ENCODE measurements at regions not wholly inside any gene's neighbourhood (a gene's known extent, or its start where the extent isn't known, plus 50 kb on each side); places are given as distances from the start of the nearest gene placed in this dataset.
"Not testable (repeated sequence)": the region's sequence is repeated elsewhere in the genome, so short reads cannot be mapped to it uniquely, and the experiment has no call there.

DNA sequence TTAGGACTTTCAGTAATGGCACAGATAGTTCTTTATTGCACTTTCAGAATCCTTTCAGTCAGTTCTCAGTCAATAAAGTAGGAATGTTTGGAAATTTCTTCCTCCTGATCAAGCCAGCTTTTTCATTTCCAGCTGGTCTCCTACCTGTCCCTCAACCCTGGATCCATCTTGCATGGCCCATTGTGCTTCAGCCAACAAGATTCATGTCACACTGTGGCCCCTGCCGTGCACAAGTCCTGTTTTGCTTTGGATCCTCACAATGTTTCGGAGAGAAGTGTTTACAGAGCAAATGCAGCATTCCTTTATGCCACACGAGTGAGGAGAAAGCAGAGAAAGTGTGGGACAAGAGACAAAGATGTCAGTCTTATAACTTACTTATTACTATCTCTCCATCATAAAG lies 1694.7 kb upstream of the LRRTM3 start:
- no peak for DNase-seq (ENCODE audit: low read depth, low spot score)
- H3K27me3 ChIP-seq (ENCODE audit: insufficient read depth, insufficient read length), result no peaks in the 10 kb centered on the region
- no peak overlapping the region for H3K9ac ChIP-seq (ENCODE audit: insufficient read length, low read depth)
- no peaks in the 10 kb centered on the region for H3K9me3 ChIP-seq (ENCODE audit: insufficient read depth, low read length)
- no peaks in the 10 kb centered on the region for H3K36me3 ChIP-seq (ENCODE audit: insufficient read depth, insufficient read length, low read length)
- H3K4me1 ChIP-seq (ENCODE audit: insufficient read depth, insufficient read length), result no peaks in the 10 kb centered on the region
- H3K4me3 ChIP-seq (ENCODE audit: insufficient read length, low read depth), result no peak overlapping the region
- TF ChIP-seq SUZ12 (IDR thresholded peaks at IDR 0.05; ENCODE audit: extremely low read depth, insufficient read depth, insufficient read length), result no peak
- TF ChIP-seq ZNF274 (IDR thresholded peaks at IDR 0.05; ENCODE audit: low read depth, low read length), result no peak
- no peak for TF ChIP-seq YY1 (IDR thresholded peaks at IDR 0.05; ENCODE audit: insufficient read depth, insufficient read length)

DNA sequence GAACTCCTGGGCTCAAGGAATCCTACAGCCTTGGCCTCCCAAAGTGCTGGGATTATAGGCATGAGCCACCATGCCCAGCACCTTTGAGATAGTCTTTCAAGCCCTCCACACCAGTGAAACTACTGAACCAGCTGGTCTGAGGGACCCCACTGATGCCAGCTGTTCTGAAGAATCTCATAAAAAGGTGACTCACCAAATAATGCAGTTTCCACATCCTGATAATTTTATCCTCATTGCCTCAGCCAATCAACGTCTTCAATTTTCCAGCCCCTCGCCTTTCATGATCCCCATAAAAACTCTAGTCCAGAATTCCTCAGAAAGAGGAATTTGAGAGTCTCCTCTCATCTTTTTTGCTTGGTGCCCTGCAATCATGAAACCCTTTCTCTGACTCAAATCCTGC lies 1691.6 kb upstream of the LRRTM3 start:
- Histone ChIP-seq H3K9me3 (ENCODE audit: insufficient read depth, low read length) (no peaks in the 10 kb centered on the region), H3K27me3 (ENCODE audit: insufficient read depth, insufficient read length) (no peaks in the 10 kb centered on the region), H3K4me1 (ENCODE audit: insufficient read depth, insufficient read length) (no peaks in the 10 kb centered on the region), H3K36me3 (ENCODE audit: insufficient read depth, insufficient read length, low read length) (no peaks in the 10 kb centered on the region), H3K9ac (ENCODE audit: insufficient read length, low read depth) (no peak overlapping the region), H3K4me3 (ENCODE audit: insufficient read length, low read depth) (no peak overlapping the region)
- TF ChIP-seq YY1 (IDR thresholded peaks at IDR 0.05; ENCODE audit: insufficient read depth, insufficient read length), result no peak
- no peak for TF ChIP-seq ZNF274 (IDR thresholded peaks at IDR 0.05; ENCODE audit: low read depth, low read length)
- no peak for TF ChIP-seq SUZ12 (IDR thresholded peaks at IDR 0.05; ENCODE audit: extremely low read depth, insufficient read depth, insufficient read length)
- no peak for DNase-seq (ENCODE audit: low read depth, low spot score)

DNA sequence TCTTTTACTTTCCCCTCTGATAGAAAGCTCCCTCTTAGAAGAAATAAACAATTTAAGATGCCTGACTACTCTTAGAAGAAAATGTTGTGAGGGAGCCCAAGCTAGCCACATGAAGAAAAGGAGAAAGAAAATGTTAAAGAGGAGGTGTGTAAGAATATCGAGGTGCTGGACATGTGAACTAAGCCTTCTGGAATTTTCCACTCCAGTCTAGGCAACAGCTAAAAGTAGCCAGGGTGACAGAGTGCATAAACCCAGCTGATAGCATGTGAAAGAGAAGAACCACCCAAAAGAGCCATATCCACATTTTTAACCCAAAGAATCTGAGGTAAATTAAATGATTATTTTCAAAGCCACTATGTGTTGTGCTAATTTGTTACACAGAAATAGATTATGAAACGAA lies 1690.6 kb upstream of the LRRTM3 start:
- H3K27me3 ChIP-seq (ENCODE audit: insufficient read depth, insufficient read length), result no peaks in the 10 kb centered on the region
- no peaks in the 10 kb centered on the region for H3K4me1 ChIP-seq (ENCODE audit: insufficient read depth, insufficient read length)
- H3K9ac ChIP-seq (ENCODE audit: insufficient read length, low read depth), result no peak overlapping the region
- no peak for DNase-seq (ENCODE audit: low read depth, low spot score)
- no peak overlapping the region for H3K4me3 ChIP-seq (ENCODE audit: insufficient read length, low read depth)
- H3K9me3 ChIP-seq (ENCODE audit: insufficient read depth, low read length), result no peaks in the 10 kb centered on the region
- TF ChIP-seq YY1 (IDR thresholded peaks at IDR 0.05; ENCODE audit: insufficient read depth, insufficient read length) (no peak), SUZ12 (IDR thresholded peaks at IDR 0.05; ENCODE audit: extremely low read depth, insufficient read depth, insufficient read length) (no peak), ZNF274 (IDR thresholded peaks at IDR 0.05; ENCODE audit: low read depth, low read length) (no peak)
- H3K36me3 ChIP-seq (ENCODE audit: insufficient read depth, insufficient read length, low read length), result no peaks in the 10 kb centered on the region

DNA sequence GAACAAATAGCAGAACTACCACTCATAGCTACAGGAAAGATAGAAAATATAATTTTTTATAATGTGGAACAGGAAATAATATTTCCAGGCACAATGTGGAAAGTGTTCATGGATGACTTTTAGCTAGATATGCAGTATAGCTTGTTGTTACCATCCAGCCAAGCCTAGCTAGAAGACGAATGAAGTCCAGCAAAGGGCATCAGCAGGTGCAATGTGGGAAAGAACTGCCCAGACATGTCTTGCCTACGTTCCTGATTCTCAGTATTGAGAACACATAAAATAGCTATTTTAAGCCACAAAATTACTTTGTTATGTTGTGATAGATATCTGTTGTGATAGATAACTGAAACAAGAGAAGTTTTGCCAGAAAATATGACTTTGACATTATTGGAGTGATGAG lies 1690.0 kb upstream of the LRRTM3 start:
- H3K4me1 ChIP-seq (ENCODE audit: insufficient read depth, insufficient read length), result no peaks in the 10 kb centered on the region
- DNase-seq (ENCODE audit: low read depth, low spot score), result no peak
- H3K4me3 ChIP-seq (ENCODE audit: insufficient read length, low read depth), result no peak overlapping the region
- H3K36me3 ChIP-seq (ENCODE audit: insufficient read depth, insufficient read length, low read length), result no peaks in the 10 kb centered on the region
- no peaks in the 10 kb centered on the region for H3K27me3 ChIP-seq (ENCODE audit: insufficient read depth, insufficient read length)
- TF ChIP-seq YY1 (IDR thresholded peaks at IDR 0.05; ENCODE audit: insufficient read depth, insufficient read length), result no peak
- TF ChIP-seq SUZ12 (IDR thresholded peaks at IDR 0.05; ENCODE audit: extremely low read depth, insufficient read depth, insufficient read length), result no peak
- TF ChIP-seq ZNF274 (IDR thresholded peaks at IDR 0.05; ENCODE audit: low read depth, low read length), result no peak
- H3K9ac ChIP-seq (ENCODE audit: insufficient read length, low read depth), result no peak overlapping the region
- no peaks in the 10 kb centered on the region for H3K9me3 ChIP-seq (ENCODE audit: insufficient read depth, low read length)

DNA sequence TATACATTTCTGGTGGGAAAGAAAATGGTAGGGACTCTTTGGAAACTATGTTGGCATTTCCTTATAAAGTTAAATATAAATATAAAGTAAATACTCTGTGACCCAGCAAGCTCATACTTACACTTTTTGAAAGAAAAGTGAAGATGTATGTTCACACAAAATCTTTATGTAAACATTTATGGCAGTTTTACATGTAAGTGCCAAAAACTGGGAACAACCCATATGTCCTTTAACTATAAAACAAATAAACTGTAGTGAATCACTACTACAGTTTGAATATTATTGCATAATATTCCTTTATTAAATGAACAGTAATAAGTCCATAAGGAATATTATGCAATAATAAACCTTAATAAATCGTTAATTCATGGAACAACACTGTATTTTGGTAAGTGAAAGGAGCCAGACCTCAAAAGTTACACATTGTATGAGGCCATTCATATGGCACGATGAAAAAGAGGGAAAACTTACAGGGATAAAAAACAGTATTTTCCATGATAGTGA lies 1660.3 kb upstream of the LRRTM3 start:
- H3K9ac ChIP-seq (ENCODE audit: insufficient read length, low read depth), result no peak overlapping the region
- no peaks in the 10 kb centered on the region for H3K4me1 ChIP-seq (ENCODE audit: insufficient read depth, insufficient read length)
- no peaks in the 10 kb centered on the region for H3K27me3 ChIP-seq (ENCODE audit: insufficient read depth, insufficient read length)
- no peaks in the 10 kb centered on the region for H3K9me3 ChIP-seq (ENCODE audit: insufficient read depth, low read length)
- TF ChIP-seq YY1 (IDR thresholded peaks at IDR 0.05; ENCODE audit: insufficient read depth, insufficient read length) (no peak), SUZ12 (IDR thresholded peaks at IDR 0.05; ENCODE audit: extremely low read depth, insufficient read depth, insufficient read length) (no peak), ZNF274 (IDR thresholded peaks at IDR 0.05; ENCODE audit: low read depth, low read length) (no peak)
- DNase-seq (ENCODE audit: low read depth, low spot score), result no peak
- no peak overlapping the region for H3K4me3 ChIP-seq (ENCODE audit: insufficient read length, low read depth)
- no peaks in the 10 kb centered on the region for H3K36me3 ChIP-seq (ENCODE audit: insufficient read depth, insufficient read length, low read length)

DNA sequence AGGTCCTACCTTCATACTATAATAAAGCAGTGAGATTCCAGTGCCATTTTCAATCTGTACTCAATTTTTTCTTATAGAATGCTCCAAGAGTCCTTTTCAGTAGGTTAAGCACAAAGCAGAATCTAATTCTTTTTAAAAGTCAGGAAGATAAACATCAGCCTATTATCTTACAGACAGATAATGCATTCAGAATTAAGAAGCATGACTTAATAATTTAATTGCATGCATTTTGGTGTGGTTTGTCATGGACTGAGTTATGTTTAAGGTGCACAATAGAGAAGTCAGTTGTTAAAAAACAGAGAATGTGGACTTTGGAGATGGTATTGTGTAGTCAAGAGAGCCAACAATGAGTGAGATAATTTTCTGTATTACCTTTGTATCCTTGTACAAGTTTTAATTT lies 1656.3 kb upstream of the LRRTM3 start:
- not testable (repeated sequence) for H3K4me3 ChIP-seq (ENCODE audit: insufficient read length, low read depth); H3K9ac ChIP-seq (ENCODE audit: insufficient read length, low read depth); H3K9me3 ChIP-seq (ENCODE audit: insufficient read depth, low read length); H3K27me3 ChIP-seq (ENCODE audit: insufficient read depth, insufficient read length); H3K4me1 ChIP-seq (ENCODE audit: insufficient read depth, insufficient read length); H3K36me3 ChIP-seq (ENCODE audit: insufficient read depth, insufficient read length, low read length); DNase-seq (ENCODE audit: low read depth, low spot score)

DNA sequence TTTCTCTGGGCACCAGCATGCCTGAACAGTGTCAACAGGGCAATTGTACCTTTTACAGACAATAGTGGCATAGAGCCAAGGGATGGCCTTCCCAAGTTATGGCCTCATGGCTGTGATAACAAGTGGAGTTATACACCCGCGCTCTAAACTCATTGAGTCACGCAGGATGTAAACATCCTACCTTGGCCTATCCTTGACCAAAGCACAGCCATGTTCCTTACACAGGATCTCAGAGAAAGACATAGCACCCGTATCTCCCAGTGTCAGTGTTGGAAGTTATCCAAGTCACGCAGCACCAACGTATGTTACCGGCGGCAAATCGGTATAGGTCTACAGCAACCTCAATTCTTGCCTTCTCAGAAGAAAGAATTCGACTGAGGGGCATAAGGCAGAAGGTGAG lies 1654.9 kb upstream of the LRRTM3 start:
- no peak for DNase-seq (ENCODE audit: low read depth, low spot score)
- H3K4me1 ChIP-seq (ENCODE audit: insufficient read depth, insufficient read length), result no peaks in the 10 kb centered on the region
- no peak overlapping the region for H3K4me3 ChIP-seq (ENCODE audit: insufficient read length, low read depth)
- no peaks in the 10 kb centered on the region for H3K9me3 ChIP-seq (ENCODE audit: insufficient read depth, low read length)
- TF ChIP-seq YY1 (IDR thresholded peaks at IDR 0.05; ENCODE audit: insufficient read depth, insufficient read length) (no peak), ZNF274 (IDR thresholded peaks at IDR 0.05; ENCODE audit: low read depth, low read length) (no peak), SUZ12 (IDR thresholded peaks at IDR 0.05; ENCODE audit: extremely low read depth, insufficient read depth, insufficient read length) (no peak)
- H3K9ac ChIP-seq (ENCODE audit: insufficient read length, low read depth), result no peak overlapping the region
- H3K27me3 ChIP-seq (ENCODE audit: insufficient read depth, insufficient read length), result no peaks in the 10 kb centered on the region
- no peaks in the 10 kb centered on the region for H3K36me3 ChIP-seq (ENCODE audit: insufficient read depth, insufficient read length, low read length)

DNA sequence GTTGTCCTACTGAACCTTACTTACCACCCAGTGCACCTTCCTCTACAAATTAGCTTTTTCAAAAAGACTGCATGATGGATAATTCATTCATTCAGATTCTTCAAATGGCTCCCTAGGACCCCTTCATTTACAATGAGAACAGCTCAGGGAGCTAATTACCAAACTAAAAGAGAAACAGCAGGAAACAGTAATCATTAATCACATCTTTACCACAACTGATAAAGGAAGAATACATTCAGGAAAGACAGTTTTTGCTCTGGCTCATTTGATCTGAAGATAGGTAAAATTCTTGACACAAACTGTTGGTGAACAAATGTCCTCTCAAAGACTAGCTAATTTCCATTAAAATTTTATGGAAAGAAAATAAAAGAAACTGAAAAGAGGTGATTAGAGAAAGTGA lies 1652.7 kb upstream of the LRRTM3 start:
- TF ChIP-seq YY1 (IDR thresholded peaks at IDR 0.05; ENCODE audit: insufficient read depth, insufficient read length), result no peak
- TF ChIP-seq SUZ12 (IDR thresholded peaks at IDR 0.05; ENCODE audit: extremely low read depth, insufficient read depth, insufficient read length), result no peak
- no peak for TF ChIP-seq ZNF274 (IDR thresholded peaks at IDR 0.05; ENCODE audit: low read depth, low read length)
- peak; percentile 15 for DNase-seq (ENCODE audit: low read depth, low spot score)
- H3K4me3 ChIP-seq (ENCODE audit: insufficient read length, low read depth), result no peak overlapping the region
- no peaks in the 10 kb centered on the region for H3K4me1 ChIP-seq (ENCODE audit: insufficient read depth, insufficient read length)
- no peaks in the 10 kb centered on the region for H3K9me3 ChIP-seq (ENCODE audit: insufficient read depth, low read length)
- no peak overlapping the region for H3K9ac ChIP-seq (ENCODE audit: insufficient read length, low read depth)
- H3K36me3 ChIP-seq (ENCODE audit: insufficient read depth, insufficient read length, low read length), result no peaks in the 10 kb centered on the region
- H3K27me3 ChIP-seq (ENCODE audit: insufficient read depth, insufficient read length), result no peaks in the 10 kb centered on the region

Measured in NT2/D1 (cell line).